ENCODE measurements at regions not wholly inside any gene's neighbourhood (a gene's known extent, or its start where the extent isn't known, plus 50 kb on each side); places are given as distances from the start of the nearest gene placed in this dataset.

DNA sequence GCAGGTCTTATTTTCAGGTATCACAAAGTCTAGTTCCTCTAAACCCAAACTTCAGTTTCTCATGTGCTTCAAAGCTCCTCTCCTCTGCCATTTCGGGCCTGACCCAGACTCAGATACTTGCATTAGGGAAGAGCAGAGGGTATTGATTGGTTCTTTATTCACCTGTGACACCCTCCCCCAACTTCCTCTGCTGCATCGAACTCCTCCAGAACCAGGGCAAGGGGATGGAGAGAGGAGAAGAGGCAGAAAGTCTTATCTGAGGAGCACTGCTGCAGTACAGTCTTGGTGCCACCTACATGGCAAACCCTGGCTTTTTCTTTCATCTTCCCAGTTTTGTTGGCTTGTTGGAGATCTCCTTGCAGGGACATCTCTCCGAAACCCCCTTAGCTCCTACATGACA, 96.0 kb upstream of the OSMR start (continued):
- TF ChIP-seq ZNF654 (tag by site-specific recombination; IDR thresholded peaks at IDR 0.05; ENCODE audit: low read depth): no peak
- TF ChIP-seq, protein P1, sequence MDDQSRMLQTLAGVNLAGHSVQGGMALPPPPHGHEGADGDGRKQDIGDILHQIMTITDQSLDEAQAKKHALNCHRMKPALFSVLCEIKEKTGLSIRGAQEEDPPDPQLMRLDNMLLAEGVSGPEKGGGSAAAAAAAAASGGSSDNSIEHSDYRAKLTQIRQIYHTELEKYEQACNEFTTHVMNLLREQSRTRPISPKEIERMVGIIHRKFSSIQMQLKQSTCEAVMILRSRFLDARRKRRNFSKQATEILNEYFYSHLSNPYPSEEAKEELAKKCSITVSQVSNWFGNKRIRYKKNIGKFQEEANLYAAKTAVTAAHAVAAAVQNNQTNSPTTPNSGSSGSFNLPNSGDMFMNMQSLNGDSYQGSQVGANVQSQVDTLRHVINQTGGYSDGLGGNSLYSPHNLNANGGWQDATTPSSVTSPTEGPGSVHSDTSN (CRISPR knock-in tag; IDR thresholded peaks at IDR 0.05): no peak
- no peak for TF ChIP-seq HOXA7 (CRISPR knock-in tag; IDR thresholded peaks at IDR 0.05; ENCODE audit: borderline replicate concordance)
- no peak for TF ChIP-seq ZNF624 (tag by site-specific recombination; IDR thresholded peaks at IDR 0.05)
- no peak for TF ChIP-seq ZNF132 (tag by site-specific recombination; IDR thresholded peaks at IDR 0.05; ENCODE audit: borderline replicate concordance)
- TF ChIP-seq, protein P2, sequence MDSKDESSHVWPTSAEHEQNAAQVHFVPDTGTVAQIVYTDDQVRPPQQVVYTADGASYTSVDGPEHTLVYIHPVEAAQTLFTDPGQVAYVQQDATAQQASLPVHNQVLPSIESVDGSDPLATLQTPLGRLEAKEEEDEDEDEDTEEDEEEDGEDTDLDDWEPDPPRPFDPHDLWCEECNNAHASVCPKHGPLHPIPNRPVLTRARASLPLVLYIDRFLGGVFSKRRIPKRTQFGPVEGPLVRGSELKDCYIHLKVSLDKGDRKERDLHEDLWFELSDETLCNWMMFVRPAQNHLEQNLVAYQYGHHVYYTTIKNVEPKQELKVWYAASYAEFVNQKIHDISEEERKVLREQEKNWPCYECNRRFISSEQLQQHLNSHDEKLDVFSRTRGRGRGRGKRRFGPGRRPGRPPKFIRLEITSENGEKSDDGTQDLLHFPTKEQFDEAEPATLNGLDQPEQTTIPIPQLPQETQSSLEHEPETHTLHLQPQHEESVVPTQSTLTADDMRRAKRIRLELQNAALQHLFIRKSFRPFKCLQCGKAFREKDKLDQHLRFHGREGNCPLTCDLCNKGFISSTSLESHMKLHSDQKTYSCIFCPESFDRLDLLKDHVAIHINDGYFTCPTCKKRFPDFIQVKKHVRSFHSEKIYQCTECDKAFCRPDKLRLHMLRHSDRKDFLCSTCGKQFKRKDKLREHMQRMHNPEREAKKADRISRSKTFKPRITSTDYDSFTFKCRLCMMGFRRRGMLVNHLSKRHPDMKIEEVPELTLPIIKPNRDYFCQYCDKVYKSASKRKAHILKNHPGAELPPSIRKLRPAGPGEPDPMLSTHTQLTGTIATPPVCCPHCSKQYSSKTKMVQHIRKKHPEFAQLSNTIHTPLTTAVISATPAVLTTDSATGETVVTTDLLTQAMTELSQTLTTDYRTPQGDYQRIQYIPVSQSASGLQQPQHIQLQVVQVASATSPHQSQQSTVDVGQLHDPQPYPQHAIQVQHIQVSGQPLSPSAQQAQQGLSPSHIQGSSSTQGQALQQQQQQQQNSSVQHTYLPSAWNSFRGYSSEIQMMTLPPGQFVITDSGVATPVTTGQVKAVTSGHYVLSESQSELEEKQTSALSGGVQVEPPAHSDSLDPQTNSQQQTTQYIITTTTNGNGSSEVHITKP (tag by site-specific recombination; IDR thresholded peaks at IDR 0.05): no peak
- TF ChIP-seq ZNF600 (tag by site-specific recombination; IDR thresholded peaks at IDR 0.05): no peak
- TF ChIP-seq ZNF324 (tag by site-specific recombination; IDR thresholded peaks at IDR 0.05): no peak
- TF ChIP-seq ZNF157 (tag by site-specific recombination; IDR thresholded peaks at IDR 0.05): no peak
- no peak for TF ChIP-seq MZF1 (tag by site-specific recombination; IDR thresholded peaks at IDR 0.05; ENCODE audit: borderline replicate concordance)
- TF ChIP-seq ZXDB (tag by site-specific recombination; IDR thresholded peaks at IDR 0.05): no peak

GRCh38 chr5:38751103-38751502, 94.7 kb upstream of the OSMR start:
- H3K36me3 ChIP-seq (ENCODE audit: control insufficient read depth in 2 of 2, insufficient read depth in 1 of 2, low read length in 2 of 2): no peaks in the 10 kb centered on the region
- no peak overlapping the region for H3K4me3 ChIP-seq (ENCODE audit: low read depth, low read length)
- POLR2A ChIA-PET: no interaction called here
- CTCF ChIA-PET: interaction anchor here (0.6 to 4.1 kb wide), 13 partner anchors 11 to 331 kb away, joined by 3 to 23 read pairs (median 4); no protein-coding TSS in a partner anchor
- no peak overlapping the region for H3K27ac ChIP-seq (ENCODE audit: extremely low read depth, low read depth, low read length)
- H3K9me3 ChIP-seq (ENCODE audit: control insufficient read depth, insufficient read depth, low read depth, low read length): no peaks in the 10 kb centered on the region
- TF ChIP-seq ZNF133 (tag by site-specific recombination; IDR thresholded peaks at IDR 0.05) (no peak), PRDM4 (tag by site-specific recombination; IDR thresholded peaks at IDR 0.05) (no peak), ZNF654 (tag by site-specific recombination; IDR thresholded peaks at IDR 0.05; ENCODE audit: low read depth) (peak; percentile 53), REPIN1 (tag by site-specific recombination; IDR thresholded peaks at IDR 0.05; ENCODE audit: low read depth) (no peak), ZNF791 (tag by site-specific recombination; IDR thresholded peaks at IDR 0.05) (no peak), ZNF140 (tag by site-specific recombination; IDR thresholded peaks at IDR 0.05) (no peak)
- no peaks in the 10 kb centered on the region for H3K4me1 ChIP-seq (ENCODE audit: control insufficient read depth, insufficient read depth, low read length)

DNA sequence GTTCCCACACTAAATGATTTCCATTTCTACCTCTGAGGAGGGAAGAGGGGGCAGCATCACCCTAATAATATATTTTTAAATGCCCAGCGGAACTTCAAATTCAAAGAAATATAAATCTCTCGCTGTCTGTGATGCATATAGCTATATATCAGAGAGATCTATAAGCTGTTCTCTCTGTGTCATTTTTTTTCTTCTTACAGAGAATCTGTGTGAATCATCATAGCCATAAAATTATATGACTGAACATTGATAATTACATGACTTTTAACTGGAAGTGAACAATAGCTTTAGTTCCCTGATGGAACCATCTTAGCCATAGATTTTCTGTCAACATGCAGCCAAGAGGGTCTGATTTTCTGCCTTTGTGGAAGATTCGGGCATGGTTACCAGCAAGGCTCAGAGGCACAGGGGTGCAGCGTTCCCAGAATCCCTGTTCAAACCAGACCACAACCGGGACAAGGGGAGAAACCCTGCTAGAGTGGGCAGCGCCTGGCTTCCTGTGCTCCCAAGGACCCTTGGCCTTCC, 93.7 kb upstream of the OSMR start:
- H3K4me1 ChIP-seq (ENCODE audit: control insufficient read depth, insufficient read depth, low read length): no peaks in the 10 kb centered on the region
- ChIA-PET CTCF (interaction anchor here (0.7 to 4.1 kb wide), 8 partner anchors 9 to 318 kb away, joined by 3 to 23 read pairs (median 4); no protein-coding TSS in a partner anchor), POLR2A (no interaction called here)
- TF ChIP-seq KLF9 (tag by site-specific recombination; IDR thresholded peaks at IDR 0.05; ENCODE audit: low read depth): no peak
- no peak for TF ChIP-seq ZNF776 (tag by site-specific recombination; IDR thresholded peaks at IDR 0.05; ENCODE audit: borderline replicate concordance)
- TF ChIP-seq ZNF501 (tag by site-specific recombination; IDR thresholded peaks at IDR 0.05): no peak
- TF ChIP-seq ATF2 (tag by site-specific recombination; IDR thresholded peaks at IDR 0.05; ENCODE audit: low read depth): no peak
- TF ChIP-seq, protein P3, sequence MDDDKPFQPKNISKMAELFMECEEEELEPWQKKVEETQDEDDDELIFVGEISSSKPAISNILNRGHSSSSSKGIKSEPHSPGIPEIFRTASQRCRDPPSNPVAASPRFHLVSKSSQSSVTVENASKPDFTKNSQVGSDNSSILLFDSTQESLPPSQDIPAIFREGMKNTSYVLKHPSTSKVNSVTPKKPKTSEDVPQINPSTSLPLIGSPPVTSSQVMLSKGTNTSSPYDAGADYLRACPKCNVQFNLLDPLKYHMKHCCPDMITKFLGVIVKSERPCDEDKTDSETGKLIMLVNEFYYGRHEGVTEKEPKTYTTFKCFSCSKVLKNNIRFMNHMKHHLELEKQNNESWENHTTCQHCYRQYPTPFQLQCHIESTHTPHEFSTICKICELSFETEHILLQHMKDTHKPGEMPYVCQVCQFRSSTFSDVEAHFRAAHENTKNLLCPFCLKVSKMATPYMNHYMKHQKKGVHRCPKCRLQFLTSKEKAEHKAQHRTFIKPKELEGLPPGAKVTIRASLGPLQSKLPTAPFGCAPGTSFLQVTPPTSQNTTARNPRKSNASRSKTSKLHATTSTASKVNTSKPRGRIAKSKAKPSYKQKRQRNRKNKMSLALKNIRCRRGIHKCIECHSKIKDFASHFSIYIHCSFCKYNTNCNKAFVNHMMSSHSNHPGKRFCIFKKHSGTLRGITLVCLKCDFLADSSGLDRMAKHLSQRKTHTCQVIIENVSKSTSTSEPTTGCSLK (tag by site-specific recombination; IDR thresholded peaks at IDR 0.05): no peak

More for the DNA sequence above, 93.7 kb upstream of the OSMR start:
- Histone ChIP-seq H3K27ac (ENCODE audit: extremely low read depth, low read depth, low read length) (no peak overlapping the region), H3K36me3 (ENCODE audit: control insufficient read depth in 2 of 2, insufficient read depth in 1 of 2, low read length in 2 of 2) (no peaks in the 10 kb centered on the region), H3K9me3 (ENCODE audit: control insufficient read depth, insufficient read depth, low read depth, low read length) (no peaks in the 10 kb centered on the region), H3K4me3 (ENCODE audit: low read depth, low read length) (no peak overlapping the region)
